Prostate gland (tissue), 2 donors: ENCODE measurements at regions not wholly inside any gene's neighbourhood (a gene's known extent, or its start where the extent isn't known, plus 50 kb on each side); places are given as distances from the start of the nearest gene placed in this dataset.

ENCODE experiments used
- DNase-seq: peaks from one replicate; pipeline ENCODE4 v3.0.0-alpha.2; 2019; ENCODE audit warnings: low spot score
- H3K27ac ChIP-seq, 2 donors: fragments of 200-600 bp; sonication (generic); 2 replicates each; pipeline ENCODE4 v1.5.1; 2017 to 2019
- H3K27me3 ChIP-seq: fragments of 200-600 bp; sonication (generic); replicated peaks from 2 replicates; pipeline ENCODE4 v1.5.1; 2019; ENCODE audit not compliant: insufficient read depth
- H3K36me3 ChIP-seq, 2 donors: fragments of 200-600 bp; sonication (generic); 1 replicate in 1 of 2; 2 replicates in 1 of 2; pipeline versions ENCODE4 v1.5.1 to v1.8.1; 2017 to 2019
- H3K4me1 ChIP-seq: fragments of 200-600 bp; sonication (generic); replicated peaks from 2 replicates; pipeline ENCODE4 v1.5.1; 2019
- H3K4me3 ChIP-seq, 2 donors: fragments of 200-600 bp; sonication (generic); 2 replicates each; pipeline ENCODE4 v1.5.1; 2017 to 2019
- H3K9me3 ChIP-seq: fragments of 200-600 bp; sonication (generic); 2 replicates; pipeline ENCODE4 v1.5.1; 2017
- POLR2A ChIP-seq: fragments of 450-650 bp; IDR thresholded peaks from one replicate; pipeline ENCODE4 v1.6.1; 2016; ENCODE audit warnings: antibody characterized with exemption, mild to moderate bottlenecking
- POLR2AphosphoS5 ChIP-seq: sonication (generic); formaldehyde crosslinking; IDR thresholded peaks from one replicate; pipeline ENCODE4 v1.6.1; 2017; ENCODE audit warnings: antibody characterized with exemption
- WGBS: methylation state at CpG from one replicate; pipeline ENCODE4 v1.1.5; 2018; 5-methylcytosine and 5-hydroxymethylcytosine counted together
- intact Hi-C: fragments of 100-400 bp; cut with DNase I; formaldehyde crosslinking; loops from one replicate; pipeline ENCODE4 v1.14.2; 2022
- TF ChIP-seq, protein P1 (sequence below), 4 experiments: fragments of 200-600 bp in 2 of 4; fragments of 450-650 bp in 2 of 4; sonication (generic) in 2 of 4; IDR thresholded peaks; 1 replicate in 3 of 4; 2 replicates in 1 of 4; pipeline ENCODE4 v1.5.1; 2016 to 2019; ENCODE audit warnings: antibody characterized with exemption in 4 of 4, mild to moderate bottlenecking in 2 of 4, moderate library complexity in 2 of 4

GRCh38 chr9:117496307-117496706 is 81.5 kb upstream of the ASTN2 start:
- Histone ChIP-seq H3K4me3 (no peak overlapping the region), H3K4me1 (no peaks in the 10 kb centered on the region), H3K27me3 (no peaks in the 10 kb centered on the region), H3K27ac (no peak overlapping the region), H3K9me3 (no peaks in the 10 kb centered on the region), H3K36me3 (no peaks in the 10 kb centered on the region)
- 52% methylated on average over 2 of the region's 2 CpGs for WGBS
- TF ChIP-seq POLR2A, result no peak
- TF ChIP-seq, protein P1, sequence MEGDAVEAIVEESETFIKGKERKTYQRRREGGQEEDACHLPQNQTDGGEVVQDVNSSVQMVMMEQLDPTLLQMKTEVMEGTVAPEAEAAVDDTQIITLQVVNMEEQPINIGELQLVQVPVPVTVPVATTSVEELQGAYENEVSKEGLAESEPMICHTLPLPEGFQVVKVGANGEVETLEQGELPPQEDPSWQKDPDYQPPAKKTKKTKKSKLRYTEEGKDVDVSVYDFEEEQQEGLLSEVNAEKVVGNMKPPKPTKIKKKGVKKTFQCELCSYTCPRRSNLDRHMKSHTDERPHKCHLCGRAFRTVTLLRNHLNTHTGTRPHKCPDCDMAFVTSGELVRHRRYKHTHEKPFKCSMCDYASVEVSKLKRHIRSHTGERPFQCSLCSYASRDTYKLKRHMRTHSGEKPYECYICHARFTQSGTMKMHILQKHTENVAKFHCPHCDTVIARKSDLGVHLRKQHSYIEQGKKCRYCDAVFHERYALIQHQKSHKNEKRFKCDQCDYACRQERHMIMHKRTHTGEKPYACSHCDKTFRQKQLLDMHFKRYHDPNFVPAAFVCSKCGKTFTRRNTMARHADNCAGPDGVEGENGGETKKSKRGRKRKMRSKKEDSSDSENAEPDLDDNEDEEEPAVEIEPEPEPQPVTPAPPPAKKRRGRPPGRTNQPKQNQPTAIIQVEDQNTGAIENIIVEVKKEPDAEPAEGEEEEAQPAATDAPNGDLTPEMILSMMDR (IDR thresholded peaks at IDR 0.05), result no peak
- TF ChIP-seq POLR2AphosphoS5, result no peak
- intact Hi-C loops, result no loop called here
- no peak for DNase-seq

DNA sequence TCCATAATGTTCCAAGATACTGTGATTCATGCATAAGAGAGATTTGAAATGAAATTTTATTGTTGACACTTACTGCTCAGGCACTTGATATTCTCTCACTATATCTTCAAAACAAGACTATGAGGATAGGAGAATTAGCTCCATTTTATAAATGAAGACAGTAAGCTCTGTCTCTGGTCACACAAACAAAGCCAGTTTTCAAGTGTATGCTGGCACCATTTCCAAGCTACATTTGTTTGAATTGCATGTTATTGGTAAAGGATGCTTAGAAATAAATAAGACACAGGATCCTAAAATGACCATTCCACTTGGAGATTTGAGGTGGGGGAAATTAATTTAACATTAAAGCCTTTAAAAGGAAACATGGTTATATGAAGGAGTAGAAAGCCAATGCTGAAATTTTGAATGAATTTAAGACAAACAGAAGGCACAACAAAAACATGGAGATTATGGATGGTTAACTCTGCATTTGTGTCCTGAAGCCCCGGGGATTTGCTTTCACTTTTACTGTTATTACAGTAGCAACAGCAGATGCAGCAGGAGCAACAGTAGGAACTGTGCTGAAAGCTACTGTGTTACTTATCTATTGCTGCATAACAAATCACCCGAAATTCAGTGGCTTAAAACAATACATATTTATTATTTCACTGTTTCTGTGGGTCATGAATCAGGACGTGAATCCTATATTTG is 79.7 kb upstream of the ASTN2 start:
- DNase-seq, result no peak
- no peaks in the 10 kb centered on the region for H3K9me3 ChIP-seq
- no peaks in the 10 kb centered on the region for H3K36me3 ChIP-seq
- no peak overlapping the region for H3K4me3 ChIP-seq
- no peaks in the 10 kb centered on the region for H3K4me1 ChIP-seq
- no peaks in the 10 kb centered on the region for H3K27me3 ChIP-seq
- no peak overlapping the region for H3K27ac ChIP-seq
- intact Hi-C loops, result no loop called here
- TF ChIP-seq, protein P1 (IDR thresholded peaks at IDR 0.05), result no peak
- TF ChIP-seq POLR2A (no peak), POLR2AphosphoS5 (no peak)
- 7% methylated on average over 3 of the region's 3 CpGs for WGBS

- no peak overlapping the region for H3K4me3 ChIP-seq
- intact Hi-C loops, result no loop called here
- no peaks in the 10 kb centered on the region for H3K9me3 ChIP-seq
- DNase-seq, result no peak
- no peak for TF ChIP-seq POLR2AphosphoS5
- no peak for TF ChIP-seq POLR2A
- TF ChIP-seq, protein P1 (IDR thresholded peaks at IDR 0.05), result no peak
- no peaks in the 10 kb centered on the region for H3K36me3 ChIP-seq
- H3K27me3 ChIP-seq, result no peaks in the 10 kb centered on the region
- 88% methylated on average over 3 of the region's 3 CpGs for WGBS
- H3K4me1 ChIP-seq, result no peaks in the 10 kb centered on the region
- H3K27ac ChIP-seq, result no peak overlapping the region
These were observed 77.6 kb upstream of the ASTN2 start for GRCh38 chr9:117492476-117492875.

- TF ChIP-seq POLR2AphosphoS5, result peak; percentile 63
- no peak for TF ChIP-seq POLR2A
- TF ChIP-seq, protein P1 (IDR thresholded peaks at IDR 0.05), result no peak
- Histone ChIP-seq H3K36me3 (no peaks in the 10 kb centered on the region), H3K27ac (no peak overlapping the region), H3K27me3 (no peaks in the 10 kb centered on the region), H3K9me3 (no peaks in the 10 kb centered on the region), H3K4me3 (no peak overlapping the region), H3K4me1 (no peaks in the 10 kb centered on the region)
- peak; percentile 50 for DNase-seq
- WGBS, result 51% methylated on average over 4 of the region's 4 CpGs
- intact Hi-C loops, result no loop called here
These were observed 76.6 kb upstream of the ASTN2 start for GRCh38 chr9:117491491-117491890.

- intact Hi-C loops, result no loop called here
- Histone ChIP-seq H3K27me3 (no peaks in the 10 kb centered on the region), H3K9me3 (no peaks in the 10 kb centered on the region), H3K27ac (no peak overlapping the region), H3K36me3 (no peaks in the 10 kb centered on the region), H3K4me3 (no peak overlapping the region), H3K4me1 (no peaks in the 10 kb centered on the region)
- no peak for DNase-seq
- no peak for TF ChIP-seq POLR2AphosphoS5
- TF ChIP-seq, protein P1 (IDR thresholded peaks at IDR 0.05), result no peak
- TF ChIP-seq POLR2A, result no peak
These were observed 75.3 kb upstream of the ASTN2 start for GRCh38 chr9:117490199-117490598.
